GM23338 (cell line): ENCODE measurements at regions not wholly inside any gene's neighbourhood (a gene's known extent, or its start where the extent isn't known, plus 50 kb on each side); places are given as distances from the start of the nearest gene placed in this dataset.

Source experiments
- ATAC-seq: fragments of 200-7000 bp; cut with Tn5 transposase; 3 replicates; pipeline ENCODE4 v1.9.1; 2020
- DNase-seq: peaks from one replicate; pipeline ENCODE4 v3.0.0-alpha.2; 2015; ENCODE audit warnings: low spot score
- H2AFZ ChIP-seq: fragments of 200-600 bp; sonication (generic); 2 replicates; pipeline ENCODE4 v1.8.0; 2016; ENCODE audit warnings: antibody characterized with exemption, mild to moderate bottlenecking, moderate library complexity
- H3F3A ChIP-seq: fragments of 200-600 bp; sonication (generic); replicated peaks from 2 replicates; pipeline ENCODE4 v1.8.0; 2017; ENCODE audit warnings: antibody characterized with exemption, mixed run types, low read depth
- H3K27ac ChIP-seq: fragments of 200-600 bp; sonication (generic); 2 replicates; pipeline ENCODE4 v1.6.1; 2016; ENCODE audit warnings: low read depth
- H3K27me3 ChIP-seq: fragments of 200-600 bp; sonication (generic); 2 replicates; pipeline ENCODE4 v1.8.0; 2016; ENCODE audit warnings: mild to moderate bottlenecking, mixed run types, moderate library complexity; ENCODE audit not compliant: insufficient read depth
- H3K36me3 ChIP-seq: fragments of 200-600 bp; sonication (generic); 2 replicates; pipeline ENCODE4 v1.8.0; 2016; ENCODE audit warnings: mild to moderate bottlenecking; ENCODE audit not compliant: insufficient read depth
- H3K4me1 ChIP-seq: fragments of 200-600 bp; sonication (generic); 2 replicates; pipeline ENCODE4 v1.8.0; 2016; ENCODE audit warnings: mild to moderate bottlenecking, moderate library complexity; ENCODE audit not compliant: insufficient read depth
- H3K4me2 ChIP-seq: fragments of 200-600 bp; sonication (generic); 2 replicates; pipeline ENCODE4 v1.7.1; 2017; ENCODE audit warnings: mixed run types
- H3K4me3 ChIP-seq: fragments of 200-600 bp; sonication (generic); 2 replicates; pipeline ENCODE4 v1.6.1; 2016; ENCODE audit warnings: mixed run types
- H3K79me2 ChIP-seq: fragments of 200-600 bp; sonication (generic); replicated peaks from 2 replicates; pipeline ENCODE4 v1.8.0; 2017; ENCODE audit warnings: mild to moderate bottlenecking; ENCODE audit not compliant: insufficient read depth
- H3K9me2 ChIP-seq: fragments of 200-600 bp; sonication (generic); 2 replicates; pipeline ENCODE4 v1.8.0; 2017; ENCODE audit not compliant: insufficient read depth
- H4K20me1 ChIP-seq: fragments of 200-600 bp; sonication (generic); replicated peaks from 2 replicates; pipeline ENCODE4 v1.8.0; 2017; ENCODE audit warnings: mild to moderate bottlenecking; ENCODE audit not compliant: insufficient read depth
- H3K27ac Mint-ChIP-seq: 2 replicates; pipeline ENCODE4 v1.8.0; 2020; ENCODE audit warnings: inconsistent platforms, mild to moderate bottlenecking, moderate library complexity, mixed read lengths
- H3K27me3 Mint-ChIP-seq: 3 replicates; pipeline ENCODE4 v1.8.0; 2022; ENCODE audit warnings: low read depth, mild to moderate bottlenecking, moderate library complexity, mixed read lengths, inconsistent platforms; ENCODE audit not compliant: insufficient read depth, poor library complexity
- H3K36me3 Mint-ChIP-seq: 3 replicates; pipeline ENCODE4 v1.8.0; 2021; ENCODE audit warnings: low read depth, mild to moderate bottlenecking, inconsistent platforms, moderate library complexity, mixed read lengths
- H3K4me1 Mint-ChIP-seq: 3 replicates; pipeline ENCODE4 v1.8.0; 2020; ENCODE audit warnings: mild to moderate bottlenecking, inconsistent platforms, mixed read lengths
- H3K4me3 Mint-ChIP-seq: 3 replicates; pipeline ENCODE4 v1.8.0; 2021; ENCODE audit warnings: moderate library complexity, mild to moderate bottlenecking, inconsistent platforms, mixed read lengths
- H3K9me3 Mint-ChIP-seq: 3 replicates; pipeline ENCODE4 v1.8.0; 2020; ENCODE audit warnings: moderate library complexity, mild to moderate bottlenecking, inconsistent platforms, mixed read lengths
- CTCF ChIP-seq, 2 experiments: fragments of 200-600 bp in 1 of 2; sonication (generic) in 1 of 2; conservative IDR thresholded peaks; 2 replicates each; pipeline versions ENCODE4 v1.5.1 to v1.6.1; 2016 to 2017; ENCODE audit warnings: antibody characterized with exemption in 2 of 2, low read depth in 2 of 2, mild to moderate bottlenecking in 2 of 2, moderate library complexity in 1 of 2
- ETS1 ChIP-seq: IDR thresholded peaks from 2 replicates; pipeline ENCODE4 v1.6.1; 2016; ENCODE audit warnings: antibody characterized with exemption
- EZH2 ChIP-seq: fragments of 200-600 bp; sonication (generic); IDR thresholded peaks from one replicate; pipeline ENCODE4 v1.8.0; 2017; ENCODE audit warnings: antibody characterized with exemption, mild to moderate bottlenecking, low read depth; ENCODE audit not compliant: unreplicated experiment
- JUNB ChIP-seq: IDR thresholded peaks from one replicate; pipeline ENCODE4 v1.6.1; 2016; ENCODE audit warnings: antibody characterized with exemption; ENCODE audit not compliant: unreplicated experiment
- NANOG ChIP-seq: IDR thresholded peaks from 2 replicates; pipeline ENCODE4 v1.6.1; 2016; ENCODE audit warnings: antibody characterized with exemption, borderline replicate concordance
- POLR2AphosphoS5 ChIP-seq: IDR thresholded peaks from 2 replicates; pipeline ENCODE4 v1.6.1; 2016; ENCODE audit warnings: antibody characterized with exemption, low read depth
- STAT1 ChIP-seq: IDR thresholded peaks from one replicate; pipeline ENCODE4 v1.6.1; 2016; ENCODE audit warnings: antibody characterized with exemption; ENCODE audit not compliant: unreplicated experiment
- ZNF114 ChIP-seq: fragments of 250-450 bp; sonication (Bioruptor Pico); IDR thresholded peaks from 2 replicates; pipeline ENCODE4 v1.5.0; 2020; ENCODE audit warnings: mild to moderate bottlenecking, moderate library complexity
- ZNF331 ChIP-seq: fragments of 250-450 bp; sonication (Bioruptor Pico); IDR thresholded peaks from 2 replicates; pipeline ENCODE4 v1.5.0; 2020; ENCODE audit warnings: low read depth, mild to moderate bottlenecking, moderate library complexity
- TF ChIP-seq, protein P1 (sequence below): IDR thresholded peaks from one replicate; pipeline ENCODE4 v1.6.1; 2018; ENCODE audit warnings: antibody characterized with exemption; ENCODE audit not compliant: unreplicated experiment

GRCh38 chr2:111710613-111711012, 173.4 kb downstream of the ANAPC1 start (continued):
- TF ChIP-seq CTCF (conservative IDR thresholded peaks at IDR 0.05; ENCODE audit: low read depth in 2 of 2), result no peak
- TF ChIP-seq, protein P1, sequence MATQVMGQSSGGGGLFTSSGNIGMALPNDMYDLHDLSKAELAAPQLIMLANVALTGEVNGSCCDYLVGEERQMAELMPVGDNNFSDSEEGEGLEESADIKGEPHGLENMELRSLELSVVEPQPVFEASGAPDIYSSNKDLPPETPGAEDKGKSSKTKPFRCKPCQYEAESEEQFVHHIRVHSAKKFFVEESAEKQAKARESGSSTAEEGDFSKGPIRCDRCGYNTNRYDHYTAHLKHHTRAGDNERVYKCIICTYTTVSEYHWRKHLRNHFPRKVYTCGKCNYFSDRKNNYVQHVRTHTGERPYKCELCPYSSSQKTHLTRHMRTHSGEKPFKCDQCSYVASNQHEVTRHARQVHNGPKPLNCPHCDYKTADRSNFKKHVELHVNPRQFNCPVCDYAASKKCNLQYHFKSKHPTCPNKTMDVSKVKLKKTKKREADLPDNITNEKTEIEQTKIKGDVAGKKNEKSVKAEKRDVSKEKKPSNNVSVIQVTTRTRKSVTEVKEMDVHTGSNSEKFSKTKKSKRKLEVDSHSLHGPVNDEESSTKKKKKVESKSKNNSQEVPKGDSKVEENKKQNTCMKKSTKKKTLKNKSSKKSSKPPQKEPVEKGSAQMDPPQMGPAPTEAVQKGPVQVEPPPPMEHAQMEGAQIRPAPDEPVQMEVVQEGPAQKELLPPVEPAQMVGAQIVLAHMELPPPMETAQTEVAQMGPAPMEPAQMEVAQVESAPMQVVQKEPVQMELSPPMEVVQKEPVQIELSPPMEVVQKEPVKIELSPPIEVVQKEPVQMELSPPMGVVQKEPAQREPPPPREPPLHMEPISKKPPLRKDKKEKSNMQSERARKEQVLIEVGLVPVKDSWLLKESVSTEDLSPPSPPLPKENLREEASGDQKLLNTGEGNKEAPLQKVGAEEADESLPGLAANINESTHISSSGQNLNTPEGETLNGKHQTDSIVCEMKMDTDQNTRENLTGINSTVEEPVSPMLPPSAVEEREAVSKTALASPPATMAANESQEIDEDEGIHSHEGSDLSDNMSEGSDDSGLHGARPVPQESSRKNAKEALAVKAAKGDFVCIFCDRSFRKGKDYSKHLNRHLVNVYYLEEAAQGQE, result no peak

GRCh38 chr2:111711270-111711669, 172.7 kb downstream of the ANAPC1 start:
- H2AFZ ChIP-seq, result no peak overlapping the region
- H3K79me2 ChIP-seq, result no peaks in the 10 kb centered on the region
- Mint-ChIP-seq H3K4me1 (peaks cover 26% of the 10 kb centered on the region), H3K36me3 (peaks cover 15% of the 10 kb centered on the region; the same call in 1 of the 3 replicates), H3K9me3 (peaks cover 15% of the 10 kb centered on the region), H3K27ac (0 out of 2 replicates have a peak overlapping the region, but pooled peaks have one; percentile 53), H3K4me3 (no peak overlapping the region), H3K27me3 (peaks cover 19% of the 10 kb centered on the region)
- H3K27me3 ChIP-seq, result no peaks in the 10 kb centered on the region
- no peaks in the 10 kb centered on the region for H4K20me1 ChIP-seq
- TF ChIP-seq STAT1, result no peak
- TF ChIP-seq POLR2AphosphoS5, result no peak
- TF ChIP-seq JUNB, result no peak
- H3K9me2 ChIP-seq, result no peaks in the 10 kb centered on the region
- peaks cover 9% of the 10 kb centered on the region for H3K4me1 ChIP-seq
- 0 out of 2 replicates have a peak, but pooled peaks cover 2% of the 10 kb centered on the region for H3F3A ChIP-seq
- H3K4me2 ChIP-seq, result no peak overlapping the region
- no peaks in the 10 kb centered on the region for H3K36me3 ChIP-seq
- no peak overlapping the region for H3K4me3 ChIP-seq
- no peak overlapping the region for H3K27ac ChIP-seq
- DNase-seq (no peak), ATAC-seq (no peak; the same call in 2 of the 3 replicates)

GRCh38 chr2:111712361-111712760, 171.6 kb downstream of the ANAPC1 start:
- H3K4me3 Mint-ChIP-seq, result no peak overlapping the region
- ATAC-seq, result no peak
- no peaks in the 10 kb centered on the region for H3K36me3 ChIP-seq
- no peak for TF ChIP-seq EZH2
- no peak for TF ChIP-seq STAT1
- TF ChIP-seq POLR2AphosphoS5, result no peak
- no peak for TF ChIP-seq NANOG
- TF ChIP-seq, protein P1, result no peak
- no peak for TF ChIP-seq ETS1
- TF ChIP-seq ZNF331 (CRISPR knock-in tag), result no peak
- no peak for TF ChIP-seq ZNF114 (CRISPR knock-in tag)
- no peak for TF ChIP-seq JUNB
- TF ChIP-seq CTCF (conservative IDR thresholded peaks at IDR 0.05; ENCODE audit: low read depth in 2 of 2), result no peak

More at GRCh38 chr2:111712361-111712760, 171.6 kb downstream of the ANAPC1 start:
- H3K27ac Mint-ChIP-seq, result no peak overlapping the region
- peaks cover 19% of the 10 kb centered on the region for H3K27me3 Mint-ChIP-seq
- Histone ChIP-seq H3K4me1 (peaks cover 9% of the 10 kb centered on the region), H3K9me2 (no peaks in the 10 kb centered on the region), H2AFZ (no peak overlapping the region), H3F3A (no peaks in the 10 kb centered on the region), H3K4me3 (no peak overlapping the region), H4K20me1 (no peaks in the 10 kb centered on the region), H3K27ac (no peak overlapping the region), H3K4me2 (no peak overlapping the region), H3K79me2 (no peaks in the 10 kb centered on the region), H3K27me3 (no peaks in the 10 kb centered on the region)
- H3K9me3 Mint-ChIP-seq, result peaks cover 15% of the 10 kb centered on the region
- peaks cover 15% of the 10 kb centered on the region; the same call in 1 of the 3 replicates for H3K36me3 Mint-ChIP-seq
- H3K4me1 Mint-ChIP-seq, result peaks cover 21% of the 10 kb centered on the region
- no peak for DNase-seq
